ENCODE measurements at regions not wholly inside any gene's neighbourhood (a gene's known extent, or its start where the extent isn't known, plus 50 kb on each side); places are given as distances from the start of the nearest gene placed in this dataset.
A peak's percentile ranks its signal among the peaks of the same experiment; 100 is the strongest.
"Not testable (repeated sequence)": the region's sequence is repeated elsewhere in the genome, so short reads cannot be mapped to it uniquely, and the experiment has no call there.

GRCh38 chr6:121698617-121699016 lies 263.2 kb downstream of the GJA1 start:
- DNase-seq, result no peak

GRCh38 chr6:121703129-121703528 lies 267.7 kb downstream of the GJA1 start:
- DNase-seq, result not testable (repeated sequence)

DNA sequence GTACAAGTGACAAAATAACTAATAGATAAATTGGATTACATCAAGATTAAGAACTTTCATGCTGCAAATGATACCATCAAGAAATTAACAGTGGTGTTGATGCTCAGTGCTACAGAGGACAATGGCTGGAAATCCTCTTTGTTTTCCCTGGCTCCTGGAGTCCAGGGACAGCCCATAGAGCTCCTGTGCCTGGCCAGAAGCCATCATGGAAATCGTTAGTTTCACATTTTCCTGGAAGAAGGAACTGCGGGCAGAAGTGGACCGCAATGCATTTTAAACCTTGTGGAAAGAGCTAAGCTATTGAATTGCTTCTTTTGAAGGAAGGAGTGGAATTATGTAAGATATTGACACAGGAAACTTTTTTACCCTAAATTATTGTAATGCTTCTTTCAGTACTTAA lies 276.0 kb downstream of the GJA1 start:
- DNase-seq, result no peak

DNA sequence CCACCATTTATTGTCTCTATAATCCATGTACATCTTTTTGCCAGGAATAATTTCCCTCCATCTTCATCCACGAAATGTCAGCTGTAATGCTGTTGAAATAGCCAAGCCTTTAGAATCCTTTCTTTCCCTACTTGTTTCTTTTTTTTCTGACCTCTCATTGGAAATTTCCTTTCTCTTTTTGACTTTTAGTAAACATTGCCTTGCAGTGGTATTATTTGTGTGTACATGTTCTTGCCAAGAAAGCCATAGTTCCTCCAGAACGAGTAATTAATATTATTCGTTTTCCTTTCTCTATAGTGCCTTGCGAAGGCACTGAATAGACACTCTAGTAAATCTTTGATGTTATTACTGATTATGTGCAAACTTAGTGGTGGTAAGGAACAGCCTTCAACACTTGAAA lies 282.2 kb downstream of the GJA1 start:
- DNase-seq, result no peak

DNA sequence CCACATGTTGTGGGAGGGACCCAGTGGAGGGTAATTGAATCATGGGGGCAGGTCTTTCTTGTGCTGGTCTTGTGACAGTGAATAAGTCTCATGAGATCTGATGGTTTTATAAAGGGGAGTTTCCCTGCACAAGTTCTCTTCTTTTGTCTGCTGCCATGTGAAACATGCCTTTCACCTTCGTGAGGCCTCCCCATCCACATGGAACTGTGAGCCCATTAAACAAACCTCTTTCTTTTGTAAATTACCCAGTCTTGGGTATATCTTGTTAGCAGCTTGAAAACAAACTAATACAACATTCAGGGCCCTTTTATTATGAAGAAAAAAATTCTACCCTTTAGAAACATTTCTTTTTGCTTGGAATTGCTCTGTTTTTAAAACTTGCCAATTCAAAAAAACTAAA lies 285.4 kb downstream of the GJA1 start:
- DNase-seq, result not testable (repeated sequence)

GRCh38 chr6:121723623-121724022 lies 288.2 kb downstream of the GJA1 start:
- DNase-seq, result no peak

DNA sequence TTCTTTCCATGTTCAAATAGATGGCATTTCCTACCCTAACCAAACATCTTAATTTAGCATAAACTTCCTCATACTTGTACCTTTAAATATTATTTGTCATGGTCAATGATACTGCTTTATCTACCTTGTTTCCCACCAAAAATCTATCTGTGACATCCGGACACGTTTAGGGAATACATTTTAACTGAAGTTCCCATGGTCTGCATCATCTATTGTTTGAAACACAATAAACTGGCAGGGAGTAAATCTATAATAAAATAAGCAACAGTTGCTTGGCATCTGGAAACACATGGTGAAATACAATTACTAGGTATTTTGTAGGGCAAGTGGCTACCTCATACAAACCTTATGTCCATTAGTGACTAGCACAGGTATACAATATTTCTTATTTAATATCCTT lies 289.1 kb downstream of the GJA1 start:
- no peak for DNase-seq

- peak; percentile 49 for DNase-seq
Measured at GRCh38 chr6:121726596-121726995, 291.1 kb downstream of the GJA1 start.

DNA sequence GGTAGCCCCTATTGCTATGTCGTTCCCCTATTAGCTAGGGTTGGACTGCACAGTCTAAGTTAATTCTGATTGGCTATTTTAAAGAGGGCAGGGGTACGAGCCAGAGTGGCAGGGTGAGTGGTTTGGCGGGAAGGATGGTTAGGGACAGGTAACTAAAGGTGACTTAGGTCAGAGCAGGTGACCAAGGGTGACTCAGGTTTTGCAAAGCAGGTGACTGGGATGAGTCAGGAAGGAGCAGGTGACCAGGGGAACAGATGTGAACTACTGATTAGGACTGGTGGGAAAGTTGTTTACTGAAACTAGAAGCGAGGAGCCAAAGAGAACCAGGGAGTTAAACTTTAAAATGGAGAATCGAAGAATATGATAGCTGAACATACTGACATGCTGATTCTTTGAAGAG lies 295.2 kb downstream of the GJA1 start:
- DNase-seq, result no peak

- DNase-seq, result no peak
Measured at GRCh38 chr6:121731381-121731780, 295.9 kb downstream of the GJA1 start.

- no peak for DNase-seq
Measured at GRCh38 chr6:121732641-121733040, 297.2 kb downstream of the GJA1 start.

GRCh38 chr6:121733234-121733633 lies 297.8 kb downstream of the GJA1 start:
- no peak for DNase-seq

DNA sequence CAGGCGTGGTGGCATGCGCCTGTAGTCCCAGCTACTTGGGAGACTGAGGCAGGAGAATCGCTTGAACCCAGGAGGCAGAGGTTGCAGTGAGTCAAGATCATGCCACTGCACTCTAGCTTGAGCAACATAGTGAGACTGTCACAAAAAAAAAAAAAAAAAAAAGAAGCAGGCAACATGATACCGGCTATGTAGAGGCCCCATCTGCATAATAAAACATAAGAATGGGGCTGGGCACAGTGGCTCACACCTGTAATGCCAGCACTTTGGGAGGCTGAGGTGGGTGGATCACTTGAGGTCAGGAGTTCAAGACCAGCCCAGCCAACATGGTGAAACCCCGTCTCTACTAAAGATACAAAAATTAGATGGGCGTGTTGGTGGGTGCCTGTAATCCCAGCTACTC lies 304.7 kb downstream of the GJA1 start:
- not testable (repeated sequence) for DNase-seq

GRCh38 chr6:121743691-121744090 lies 308.2 kb downstream of the GJA1 start:
- DNase-seq, result no peak

DNA sequence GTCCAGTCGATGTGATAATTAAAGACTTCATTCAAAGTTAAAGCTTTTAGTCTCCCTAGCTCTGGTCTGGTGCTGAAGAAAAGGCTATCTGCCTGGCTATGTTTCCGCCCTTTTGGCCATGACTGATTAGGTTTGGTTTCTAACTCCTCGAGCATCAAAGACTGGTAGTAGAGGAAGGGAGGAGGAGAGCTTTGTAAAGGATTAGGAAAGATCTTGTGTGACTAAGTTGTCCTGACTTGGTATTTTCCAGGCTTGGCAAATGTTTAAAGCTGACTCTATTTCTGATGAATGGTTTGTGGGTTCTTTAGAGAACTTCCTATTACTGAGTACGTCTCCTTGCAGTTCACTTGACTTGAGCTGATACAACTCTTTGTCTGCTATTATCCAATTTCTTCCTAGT lies 312.9 kb downstream of the GJA1 start:
- DNase-seq, result peak; percentile 20

DNA sequence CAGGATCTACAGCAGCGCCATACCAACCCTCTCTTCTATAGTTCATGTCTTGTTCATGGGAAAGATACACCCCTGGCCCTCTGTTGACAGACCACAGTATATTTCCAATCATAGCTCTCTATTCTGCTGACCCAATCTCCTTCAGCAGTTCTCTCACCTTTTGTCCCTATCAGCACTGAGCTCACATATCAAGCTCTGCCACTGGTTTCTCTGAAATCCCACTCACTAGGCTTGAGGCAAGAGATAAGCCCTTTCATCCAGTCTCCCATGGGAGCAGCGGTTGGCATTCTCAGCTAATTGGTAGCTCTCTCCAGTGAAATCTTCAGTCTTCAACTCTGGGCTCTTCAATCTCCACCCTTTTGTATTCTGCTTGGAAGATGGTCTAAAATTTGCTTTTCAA lies 313.4 kb downstream of the GJA1 start:
- no peak for DNase-seq

DNA sequence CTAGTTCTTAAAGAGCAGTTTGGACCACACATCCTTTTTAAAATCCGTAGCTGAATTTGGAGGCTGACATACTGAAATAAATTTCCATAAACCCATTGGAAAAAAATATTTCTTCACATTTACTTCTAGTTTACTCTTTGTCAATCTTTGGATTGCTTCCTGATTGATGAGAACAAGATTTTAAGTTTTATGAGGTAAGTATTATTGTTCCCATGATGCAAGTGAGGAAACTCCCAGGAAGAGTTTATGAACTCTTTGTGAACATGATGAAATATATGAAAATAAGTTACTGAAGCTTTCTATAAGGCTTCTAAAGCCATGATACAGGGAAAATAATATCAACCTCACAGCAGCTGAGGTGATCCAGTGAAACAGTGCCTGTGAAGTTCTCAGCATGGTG lies 320.0 kb downstream of the GJA1 start:
- DNase-seq, result peak; percentile 25

DNA sequence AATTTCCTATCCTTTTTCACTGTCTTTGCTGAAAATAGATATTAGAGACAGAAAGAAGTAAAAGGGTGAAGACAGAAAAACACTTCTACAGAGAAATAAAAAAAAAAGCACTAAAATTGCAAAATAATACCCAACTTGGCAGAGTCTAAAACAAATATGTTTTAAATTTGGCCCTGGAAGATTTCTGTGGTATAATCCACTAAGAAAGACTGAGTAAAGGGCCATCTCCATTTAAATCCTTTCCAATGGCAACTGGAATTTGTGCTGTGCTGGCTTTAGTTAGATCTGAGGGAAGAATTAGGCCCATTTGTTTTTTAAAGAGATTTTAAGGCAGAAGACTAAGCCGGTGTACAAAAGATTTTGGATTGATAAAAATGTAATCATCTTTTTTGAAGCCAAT lies 321.2 kb downstream of the GJA1 start:
- DNase-seq, result no peak

- DNase-seq, result peak; percentile 5
Measured at GRCh38 chr6:121759370-121759769, 323.9 kb downstream of the GJA1 start.

DNA sequence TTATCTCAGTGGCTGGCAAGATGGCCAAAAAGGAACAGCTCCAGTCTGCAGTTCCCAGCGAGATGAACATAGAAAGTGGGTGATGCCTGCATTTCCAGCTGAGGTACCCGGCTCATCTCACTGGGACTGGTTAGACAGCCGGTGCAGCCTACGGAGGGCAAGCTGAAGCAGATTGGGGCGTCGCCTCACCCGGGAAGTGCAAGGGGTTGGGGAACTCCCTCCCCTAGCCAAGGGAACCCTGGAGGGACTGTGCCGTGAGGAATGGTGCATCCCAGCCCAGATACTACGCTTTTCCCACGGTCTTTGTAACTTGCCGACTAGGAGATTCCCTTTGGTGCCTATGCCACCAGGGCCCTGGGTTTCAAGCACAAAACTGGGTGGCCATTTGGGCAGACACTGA lies 324.7 kb downstream of the GJA1 start:
- DNase-seq, result no peak

DNA sequence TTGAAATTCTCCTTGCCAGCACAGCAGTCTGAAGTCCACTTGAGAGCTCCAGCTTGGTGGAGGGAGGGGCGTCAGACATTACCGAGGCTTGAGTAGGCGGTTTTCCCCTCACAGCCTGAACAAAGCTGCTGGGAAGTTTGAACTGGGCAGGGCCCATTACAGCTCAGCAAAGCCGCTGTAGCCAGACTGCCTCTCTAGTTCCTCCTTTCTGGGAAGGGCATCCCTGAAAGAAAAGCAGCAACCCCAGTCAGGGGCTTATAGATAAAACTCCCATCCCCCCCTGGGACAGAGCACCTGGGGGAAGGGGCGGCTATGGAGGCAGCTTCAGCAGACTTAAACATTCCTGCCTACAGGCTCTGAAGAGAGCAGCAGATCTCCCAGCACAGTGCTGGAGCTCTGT lies 325.3 kb downstream of the GJA1 start:
- DNase-seq, result no peak

DNA sequence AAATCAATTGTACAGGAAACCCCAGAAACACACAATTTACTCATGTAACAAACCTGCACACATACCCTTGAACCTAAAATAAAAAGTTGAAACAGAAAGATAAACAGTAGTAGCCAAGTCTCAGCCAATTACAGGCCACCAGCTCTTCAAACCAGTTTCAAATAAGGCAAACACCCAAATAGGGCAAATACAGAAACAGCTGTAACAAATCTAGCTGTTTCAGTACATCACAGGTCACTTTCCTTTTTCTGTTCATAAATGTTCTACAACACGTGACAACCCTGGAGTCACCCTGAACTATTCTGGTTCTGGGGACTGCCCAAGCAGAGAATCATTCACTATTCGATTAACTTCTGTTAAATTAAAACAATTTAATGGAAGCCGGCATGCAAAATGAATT lies 329.0 kb downstream of the GJA1 start:
- no peak for DNase-seq

DNA sequence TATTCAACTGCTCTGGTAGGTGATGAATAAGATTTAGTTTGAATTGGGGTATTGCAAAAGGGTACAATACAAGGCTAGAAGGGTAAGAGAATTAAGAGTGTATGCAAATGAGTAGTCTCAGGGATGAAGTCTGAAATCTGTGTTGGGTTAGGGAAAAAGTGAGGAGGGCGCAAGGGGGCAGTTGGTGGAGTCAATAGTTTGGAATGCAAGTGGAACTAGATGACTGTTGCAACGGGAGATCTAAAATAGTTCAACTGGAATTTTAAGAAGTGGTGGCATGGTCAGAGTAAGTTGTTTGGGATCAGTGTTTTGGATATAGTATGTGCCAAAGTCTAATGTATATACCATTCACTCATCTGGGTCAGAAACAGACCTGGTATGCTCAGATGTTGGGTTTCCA lies 329.6 kb downstream of the GJA1 start:
- no peak for DNase-seq

GRCh38 chr6:121767211-121767610 lies 331.8 kb downstream of the GJA1 start:
- DNase-seq, result no peak

- no peak for DNase-seq
Measured at GRCh38 chr6:121770943-121771342, 335.5 kb downstream of the GJA1 start.
